ENCODE measurements at regions not wholly inside any gene's neighbourhood (a gene's known extent, or its start where the extent isn't known, plus 50 kb on each side); places are given as distances from the start of the nearest gene placed in this dataset.

- TF ChIP-seq CTCF (IDR thresholded peaks at IDR 0.05) (no peak), POLR2A (IDR thresholded peaks at IDR 0.05) (no peak)
Measured at GRCh38 chr18:70576276-70577022, 287.6 kb downstream of the SOCS6 start.

Data from uterus (tissue), 2 donors.